Natural killer cell (primary cell): ENCODE measurements at regions not wholly inside any gene's neighbourhood (a gene's known extent, or its start where the extent isn't known, plus 50 kb on each side); places are given as distances from the start of the nearest gene placed in this dataset.

Experiments used
- ATAC-seq, 3 donors: fragments of 150-1000 bp in 2 of 3; fragments of 200-7000 bp in 1 of 3; cut with Tn5 transposase; 1 replicate in 1 of 3; 2 replicates in 2 of 3; pipeline ENCODE4 v1.10.0; 2021; ENCODE audit warnings: mild to moderate bottlenecking in 2 of 3, moderate library complexity in 2 of 3
- DNase-seq, 2 donors: peaks; one replicate each; pipeline versions ENCODE4 v3.0.0 to v3.0.0-alpha.2; 2013 to 2021; ENCODE audit warnings: mixed read lengths in 1 of 2
- H3K27ac ChIP-seq: one replicate; pipeline ENCODE4 v1.5.1; 2013; ENCODE audit warnings: mild to moderate bottlenecking, low read length
- H3K27me3 ChIP-seq: one replicate; pipeline ENCODE4 v1.6.1; 2013; ENCODE audit warnings: low read length; ENCODE audit not compliant: control insufficient read depth, insufficient read depth
- H3K36me3 ChIP-seq: one replicate; pipeline ENCODE4 v1.6.1; 2013; ENCODE audit warnings: low read length; ENCODE audit not compliant: control insufficient read depth, insufficient read depth
- H3K4me1 ChIP-seq: one replicate; pipeline ENCODE4 v1.6.1; 2013; ENCODE audit warnings: low read length; ENCODE audit not compliant: control insufficient read depth, insufficient read depth
- H3K4me3 ChIP-seq: one replicate; pipeline ENCODE4 v1.5.1; 2013; ENCODE audit warnings: low read length
- H3K9me3 ChIP-seq: one replicate; pipeline ENCODE4 v1.6.1; 2013; ENCODE audit warnings: low read length; ENCODE audit not compliant: control insufficient read depth, insufficient read depth
- H3K27ac Mint-ChIP-seq, 2 donors: one replicate each; pipeline ENCODE4 v1.8.0; 2022; ENCODE audit warnings: mild to moderate bottlenecking in 2 of 2, mixed read lengths in 2 of 2, moderate library complexity in 1 of 2
- H3K27me3 Mint-ChIP-seq, 2 donors: one replicate each; pipeline ENCODE4 v1.8.0; 2022; ENCODE audit warnings: low read depth in 2 of 2, mixed read lengths in 2 of 2
- H3K36me3 Mint-ChIP-seq: one replicate; pipeline ENCODE4 v1.8.0; 2022; ENCODE audit warnings: mixed read lengths
- H3K4me1 Mint-ChIP-seq, 2 donors: one replicate each; pipeline ENCODE4 v1.8.0; 2022; ENCODE audit warnings: mixed read lengths in 2 of 2
- H3K4me3 Mint-ChIP-seq: one replicate; pipeline ENCODE4 v1.8.0; 2022; ENCODE audit warnings: mild to moderate bottlenecking, moderate library complexity, mixed read lengths
- H3K9me3 Mint-ChIP-seq, 2 donors: one replicate each; pipeline ENCODE4 v1.8.0; 2022; ENCODE audit warnings: mixed read lengths in 2 of 2
- WGBS: methylation state at CpG from one replicate; pipeline ENCODE4 v1.1.7; 2013; ENCODE audit warnings: missing lambda C conversion rate; ENCODE audit not compliant: insufficient coverage; 5-methylcytosine and 5-hydroxymethylcytosine counted together
- intact Hi-C: fragments of 100-400 bp; cut with micrococcal nuclease; formaldehyde crosslinking; loops from one replicate; pipeline ENCODE4 v1.14.2; 2022
- TF ChIP-seq, protein P1 (sequence below): fragments of 200-600 bp; IDR thresholded peaks from one replicate; pipeline ENCODE4 v1.8.0; 2022; ENCODE audit warnings: antibody characterized with exemption

DNA sequence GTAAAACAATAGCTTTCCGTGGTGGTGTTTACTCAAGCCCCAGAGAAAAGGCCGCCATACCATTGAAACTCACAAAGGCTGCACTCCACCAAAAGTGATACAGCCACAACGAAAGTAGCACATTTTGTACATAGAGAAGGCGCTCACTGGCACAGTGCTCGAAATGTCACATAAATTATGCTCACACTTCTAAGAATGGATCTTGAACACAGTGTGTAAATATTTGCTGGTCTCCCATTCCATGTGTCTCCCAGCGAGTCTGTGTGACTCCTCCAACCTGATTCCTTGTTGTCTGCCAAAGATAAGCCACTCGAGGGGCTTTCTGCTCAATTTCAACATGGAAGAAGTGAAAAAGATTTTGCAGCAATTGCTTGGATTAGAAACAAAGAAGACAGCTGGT, 234.0 kb upstream of the VCX3A start:
- Histone ChIP-seq H3K36me3 (no peaks in the 10 kb centered on the region), H3K4me3 (no peak overlapping the region), H3K27ac (no peak overlapping the region), H3K4me1 (no peaks in the 10 kb centered on the region), H3K9me3 (no peaks in the 10 kb centered on the region), H3K27me3 (no peaks in the 10 kb centered on the region)
- no peak overlapping the region for H3K4me3 Mint-ChIP-seq
- DNase-seq (no peak), ATAC-seq (no peak)
- no peaks in the 10 kb centered on the region for H3K4me1 Mint-ChIP-seq
- H3K27me3 Mint-ChIP-seq, result no peaks in the 10 kb centered on the region
- TF ChIP-seq, protein P1, sequence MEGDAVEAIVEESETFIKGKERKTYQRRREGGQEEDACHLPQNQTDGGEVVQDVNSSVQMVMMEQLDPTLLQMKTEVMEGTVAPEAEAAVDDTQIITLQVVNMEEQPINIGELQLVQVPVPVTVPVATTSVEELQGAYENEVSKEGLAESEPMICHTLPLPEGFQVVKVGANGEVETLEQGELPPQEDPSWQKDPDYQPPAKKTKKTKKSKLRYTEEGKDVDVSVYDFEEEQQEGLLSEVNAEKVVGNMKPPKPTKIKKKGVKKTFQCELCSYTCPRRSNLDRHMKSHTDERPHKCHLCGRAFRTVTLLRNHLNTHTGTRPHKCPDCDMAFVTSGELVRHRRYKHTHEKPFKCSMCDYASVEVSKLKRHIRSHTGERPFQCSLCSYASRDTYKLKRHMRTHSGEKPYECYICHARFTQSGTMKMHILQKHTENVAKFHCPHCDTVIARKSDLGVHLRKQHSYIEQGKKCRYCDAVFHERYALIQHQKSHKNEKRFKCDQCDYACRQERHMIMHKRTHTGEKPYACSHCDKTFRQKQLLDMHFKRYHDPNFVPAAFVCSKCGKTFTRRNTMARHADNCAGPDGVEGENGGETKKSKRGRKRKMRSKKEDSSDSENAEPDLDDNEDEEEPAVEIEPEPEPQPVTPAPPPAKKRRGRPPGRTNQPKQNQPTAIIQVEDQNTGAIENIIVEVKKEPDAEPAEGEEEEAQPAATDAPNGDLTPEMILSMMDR, result no peak
- intact Hi-C loops, result no loop called here
- no peak overlapping the region for H3K27ac Mint-ChIP-seq
- H3K36me3 Mint-ChIP-seq, result no peaks in the 10 kb centered on the region
- WGBS, result 78% methylated on average over 7 of the region's 7 CpGs
- peaks cover 4 to 5% of the 10 kb centered on the region in 2 donors for H3K9me3 Mint-ChIP-seq

DNA sequence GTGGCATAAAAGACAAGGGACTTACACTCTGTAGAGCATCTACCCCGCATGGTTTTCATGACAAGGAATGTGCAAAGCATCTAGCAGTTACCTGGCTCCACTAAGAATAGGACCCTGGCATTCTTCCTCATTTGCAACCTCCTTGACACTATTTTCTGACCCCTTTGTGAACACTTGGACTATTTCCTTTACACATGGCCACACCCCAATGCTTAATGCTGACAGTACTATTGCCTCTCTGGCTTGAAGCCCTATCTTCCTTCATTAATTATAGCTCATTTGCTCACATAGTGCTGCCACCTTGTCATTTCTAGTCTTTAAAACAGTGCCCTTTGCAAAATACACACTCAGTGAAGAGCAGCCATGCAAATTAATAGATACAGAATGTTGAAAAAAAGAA, 226.3 kb upstream of the VCX3A start:
- Mint-ChIP-seq H3K27ac (no peak overlapping the region), H3K4me3 (no peak overlapping the region), H3K4me1 (no peaks in the 10 kb centered on the region), H3K36me3 (no peaks in the 10 kb centered on the region), H3K27me3 (no peaks in the 10 kb centered on the region), H3K9me3 (peaks cover 9 to 12% of the 10 kb centered on the region in 2 donors)
- no peaks in the 10 kb centered on the region for H3K36me3 ChIP-seq
- H3K9me3 ChIP-seq, result no peaks in the 10 kb centered on the region
- H3K4me1 ChIP-seq, result no peaks in the 10 kb centered on the region
- intact Hi-C loops, result no loop called here
- no peak for ATAC-seq
- H3K4me3 ChIP-seq, result no peak overlapping the region
- no peak for DNase-seq
- H3K27me3 ChIP-seq, result no peaks in the 10 kb centered on the region
- no peak overlapping the region for H3K27ac ChIP-seq
- WGBS, result 100% methylated on average over 1 of the region's 1 CpG
- TF ChIP-seq, protein P1, result no peak

DNA sequence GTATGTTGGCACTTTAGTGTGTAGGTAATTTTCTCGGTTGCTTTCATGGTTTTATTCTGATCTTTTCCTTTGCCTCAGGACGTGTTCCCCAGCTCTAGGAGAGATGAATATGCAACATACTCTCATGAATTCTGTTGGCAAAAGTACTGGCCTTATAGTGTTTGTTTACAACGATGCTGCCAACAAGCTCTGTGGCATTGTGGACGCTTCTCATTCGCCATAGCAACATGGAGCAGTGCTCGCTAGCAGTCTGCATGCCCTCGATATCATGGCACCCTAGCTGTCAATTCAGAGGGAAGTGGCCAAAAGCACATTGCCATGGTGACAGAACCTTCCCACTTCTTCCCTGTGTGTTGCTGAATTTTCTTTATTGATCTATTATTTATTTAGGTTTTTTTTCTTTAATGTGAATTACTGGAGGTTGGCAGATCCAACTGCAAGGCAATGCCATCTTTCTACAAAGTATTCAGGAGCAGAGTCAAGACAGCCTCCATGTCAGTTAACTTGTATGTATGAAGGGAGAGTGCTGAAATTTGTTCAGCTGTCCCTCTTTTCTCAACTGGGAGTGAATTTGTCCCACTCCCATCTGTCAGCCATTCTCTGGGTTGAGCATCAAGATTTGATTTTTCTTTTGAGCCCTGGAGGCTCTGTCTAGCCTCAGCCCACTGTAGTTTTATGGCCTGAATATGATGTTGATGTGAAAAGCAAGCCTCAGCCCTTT, 224.9 kb upstream of the VCX3A start:
- H3K27ac ChIP-seq, result no peak overlapping the region
- Mint-ChIP-seq H3K27ac (no peak overlapping the region), H3K4me3 (no peak overlapping the region), H3K4me1 (no peaks in the 10 kb centered on the region), H3K9me3 (peaks cover 15 to 16% of the 10 kb centered on the region in 2 donors), H3K27me3 (no peaks in the 10 kb centered on the region), H3K36me3 (no peaks in the 10 kb centered on the region)
- no peaks in the 10 kb centered on the region for H3K27me3 ChIP-seq
- ATAC-seq (no peak), DNase-seq (no peak)
- no peaks in the 10 kb centered on the region for H3K9me3 ChIP-seq
- H3K4me1 ChIP-seq, result no peaks in the 10 kb centered on the region
- no peaks in the 10 kb centered on the region for H3K36me3 ChIP-seq
- TF ChIP-seq, protein P1, result no peak
- no peak overlapping the region for H3K4me3 ChIP-seq
- intact Hi-C loops, result no loop called here
- WGBS, result 94% methylated on average over 3 of the region's 7 CpGs

DNA sequence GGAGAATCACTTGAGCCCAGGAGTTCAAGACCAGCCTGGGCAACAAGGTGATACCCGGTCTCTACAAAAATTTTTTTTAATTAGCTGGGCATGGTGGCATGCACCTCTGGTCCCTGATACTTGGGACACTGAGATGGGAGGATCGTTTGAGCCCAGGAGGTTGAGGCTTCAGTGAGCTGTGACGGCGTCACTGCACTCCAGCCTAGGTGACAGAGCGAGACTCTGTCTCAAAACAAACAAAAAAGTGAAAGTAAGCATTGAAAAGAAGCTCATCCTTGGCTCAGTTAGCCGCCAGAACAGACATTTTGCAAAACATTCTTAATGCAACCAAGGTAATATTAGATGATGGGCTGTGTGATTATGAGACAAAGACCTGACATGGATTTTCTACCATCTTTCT, 223.3 kb upstream of the VCX3A start:
- Histone ChIP-seq H3K36me3 (no peaks in the 10 kb centered on the region), H3K4me3 (no peak overlapping the region), H3K4me1 (no peaks in the 10 kb centered on the region), H3K27ac (no peak overlapping the region), H3K27me3 (no peaks in the 10 kb centered on the region), H3K9me3 (no peaks in the 10 kb centered on the region)
- TF ChIP-seq, protein P1, result no peak
- intact Hi-C loops, result no loop called here
- Mint-ChIP-seq H3K27ac (no peak overlapping the region), H3K4me3 (no peak overlapping the region), H3K4me1 (no peaks in the 10 kb centered on the region), H3K36me3 (no peaks in the 10 kb centered on the region), H3K9me3 (peaks cover 15 to 19% of the 10 kb centered on the region in 2 donors), H3K27me3 (no peaks in the 10 kb centered on the region)
- ATAC-seq, result no peak
- 81% methylated on average over 6 of the region's 6 CpGs for WGBS
- DNase-seq, result no peak
